GM18909 (cell line): ENCODE measurements at regions not wholly inside any gene's neighbourhood (a gene's known extent, or its start where the extent isn't known, plus 50 kb on each side); places are given as distances from the start of the nearest gene placed in this dataset.

ENCODE experiments used
- ATAC-seq: cut with Tn5 transposase; IDR thresholded peaks from one replicate; pipeline ENCODE4 v1.9.1; 2021; ENCODE audit warnings: mild to moderate bottlenecking; ENCODE audit not compliant: unreplicated experiment, poor library complexity

GRCh38 chrX:139141370-139141769 is 389.2 kb upstream of the F9 start:
- ATAC-seq: no peak

DNA sequence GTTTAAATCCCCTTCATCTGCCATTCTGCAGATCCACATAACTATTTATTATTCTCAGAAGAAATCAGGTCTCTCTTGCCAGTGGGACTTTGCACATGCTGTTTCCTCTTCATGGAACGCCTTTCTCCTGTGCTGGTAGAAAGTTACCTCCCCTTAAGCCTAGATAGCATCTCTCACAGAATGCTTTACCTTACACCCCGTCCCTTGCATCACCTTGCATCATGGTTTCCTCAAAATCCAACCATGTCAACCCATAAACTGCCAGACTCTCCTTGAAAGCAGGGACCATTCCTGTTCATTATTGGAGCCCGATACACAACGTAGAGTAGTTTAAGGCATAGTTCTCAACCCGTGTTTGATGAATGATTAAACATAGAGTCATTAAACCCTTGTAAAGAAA is 396.2 kb upstream of the F9 start:
- no peak for ATAC-seq

- peak; percentile 64 for ATAC-seq
These were observed 404.0 kb upstream of the F9 start for GRCh38 chrX:139126493-139126892.

DNA sequence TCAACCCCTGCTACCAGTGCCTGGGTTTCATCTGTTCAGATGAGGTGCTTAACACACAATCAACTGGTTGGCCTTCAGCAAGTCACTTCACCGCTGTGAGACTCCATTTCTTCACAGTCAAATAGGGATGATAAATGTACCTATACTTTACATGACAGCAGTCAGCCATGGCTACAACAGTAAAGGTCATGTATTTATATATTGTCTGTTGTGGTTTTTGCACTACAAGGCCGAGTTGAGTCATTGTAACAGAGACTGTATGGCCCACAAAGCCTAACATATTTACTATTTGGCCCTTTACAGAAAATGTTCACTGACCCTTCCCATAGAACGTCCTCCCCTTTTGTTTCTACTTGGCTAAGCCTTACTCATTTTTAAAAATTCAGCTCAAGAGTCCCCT is 404.6 kb upstream of the F9 start:
- no peak for ATAC-seq

DNA sequence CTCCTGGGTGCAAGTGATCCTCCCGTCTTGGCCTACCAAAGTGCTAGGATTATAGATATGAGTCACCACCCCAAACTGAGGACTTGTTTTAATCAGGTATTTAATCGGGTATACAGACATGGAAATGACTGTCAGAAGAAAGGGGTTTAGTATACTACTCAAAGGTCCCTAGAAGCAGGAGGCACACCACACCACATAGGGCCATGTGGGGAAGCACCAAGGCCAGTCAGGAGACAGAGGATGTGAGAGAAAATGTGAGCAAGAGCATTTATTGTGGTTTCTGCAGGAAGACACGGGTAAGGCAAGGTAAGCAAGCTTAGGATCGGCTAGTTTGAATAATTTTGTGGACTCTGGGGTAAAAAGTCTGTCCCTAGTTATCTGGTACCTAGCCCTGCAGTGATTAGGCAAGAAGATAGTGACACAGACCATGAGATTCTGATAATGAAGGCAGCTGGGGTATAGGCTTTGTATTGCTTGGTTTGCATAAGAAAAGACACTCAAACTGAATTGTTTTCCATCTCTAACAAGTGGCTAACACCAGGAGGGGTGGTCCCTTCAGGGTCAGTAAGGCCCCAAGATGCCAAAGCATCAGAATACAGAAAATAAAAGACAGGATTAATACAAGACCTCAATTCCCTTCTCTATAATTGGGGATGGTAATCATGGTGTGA is 408.8 kb upstream of the F9 start:
- ATAC-seq: no peak

DNA sequence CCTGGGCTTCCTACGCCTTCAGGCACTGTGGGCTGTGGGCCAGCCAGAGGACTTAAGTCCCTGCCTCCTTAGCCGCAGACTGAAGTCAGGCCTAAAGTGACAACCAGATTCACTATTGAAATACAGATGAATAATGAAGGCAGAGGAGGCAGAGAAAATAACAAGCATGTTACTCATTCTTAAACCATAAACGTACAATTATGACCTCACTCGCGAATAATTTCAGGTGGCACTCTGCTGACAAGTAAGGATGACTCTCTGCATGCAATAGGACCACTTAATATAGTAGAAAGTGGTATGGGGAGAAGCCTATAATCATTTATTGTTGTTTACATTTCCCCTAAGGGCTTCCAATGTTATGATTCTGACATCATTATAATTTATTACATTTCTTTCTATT is 409.2 kb upstream of the FGF13 start:
- ATAC-seq: no peak

DNA sequence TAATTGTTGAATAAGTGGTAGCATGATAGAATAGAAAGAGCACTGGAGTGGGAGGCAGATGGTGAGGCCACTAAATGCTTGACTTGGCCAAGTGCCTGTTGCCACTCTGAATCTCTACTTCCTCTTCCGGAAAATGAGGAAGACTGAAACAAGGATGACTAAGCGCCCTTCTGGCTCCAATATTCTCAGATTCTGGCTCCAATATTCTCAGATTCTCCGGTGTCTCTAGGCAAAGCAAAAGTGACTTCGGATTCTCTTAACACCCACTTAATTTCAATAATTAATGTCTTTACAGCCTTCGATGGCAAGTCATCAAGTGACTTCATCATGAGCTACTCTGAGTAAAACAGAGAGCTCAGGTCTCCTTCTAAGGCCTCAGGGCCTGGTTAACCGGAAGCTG is 402.2 kb upstream of the FGF13 start:
- ATAC-seq: no peak

DNA sequence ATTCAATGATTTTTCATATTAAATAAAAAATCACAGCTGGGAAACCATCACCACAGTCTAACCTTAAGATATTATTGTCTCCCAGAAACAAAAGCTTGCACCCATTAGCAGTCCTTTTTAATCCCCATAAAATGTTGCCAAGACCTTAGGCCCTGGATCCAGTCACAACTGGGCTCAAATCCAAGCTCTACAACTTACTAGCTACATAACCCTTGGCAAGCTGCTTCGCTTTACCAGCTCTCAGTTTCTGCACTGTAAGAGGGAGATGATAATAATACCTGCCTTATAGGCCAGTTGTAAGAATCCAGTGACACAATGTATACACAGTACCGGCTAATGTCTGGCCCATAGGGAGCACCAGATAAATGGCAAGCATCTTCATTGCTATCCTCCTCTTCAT is 400.9 kb upstream of the FGF13 start:
- no peak for ATAC-seq

- ATAC-seq: no peak
These were observed 394.6 kb upstream of the FGF13 start for GRCh38 chrX:139106069-139106468.

GRCh38 chrX:139094671-139095592 is 383.4 kb upstream of the FGF13 start:
- no peak for ATAC-seq

DNA sequence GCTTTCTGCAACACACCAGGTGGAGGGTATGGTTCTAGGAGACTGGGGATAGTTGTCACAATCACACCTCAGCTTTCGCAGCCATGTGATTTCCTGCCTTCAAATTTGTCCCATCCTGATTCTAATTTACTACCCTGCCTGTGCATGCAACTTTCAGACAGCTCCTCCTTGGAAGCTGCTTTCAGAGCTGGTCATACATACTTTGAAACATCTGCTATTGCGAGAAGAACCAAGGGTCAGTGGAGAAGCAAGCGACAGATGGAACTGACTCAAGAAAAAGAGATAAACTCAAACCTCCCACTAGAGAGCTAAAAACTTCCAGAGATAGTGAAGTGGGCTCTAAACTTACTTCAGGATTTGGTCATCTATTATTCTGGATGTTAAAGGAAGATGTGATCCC is 381.7 kb upstream of the FGF13 start:
- ATAC-seq: no peak

DNA sequence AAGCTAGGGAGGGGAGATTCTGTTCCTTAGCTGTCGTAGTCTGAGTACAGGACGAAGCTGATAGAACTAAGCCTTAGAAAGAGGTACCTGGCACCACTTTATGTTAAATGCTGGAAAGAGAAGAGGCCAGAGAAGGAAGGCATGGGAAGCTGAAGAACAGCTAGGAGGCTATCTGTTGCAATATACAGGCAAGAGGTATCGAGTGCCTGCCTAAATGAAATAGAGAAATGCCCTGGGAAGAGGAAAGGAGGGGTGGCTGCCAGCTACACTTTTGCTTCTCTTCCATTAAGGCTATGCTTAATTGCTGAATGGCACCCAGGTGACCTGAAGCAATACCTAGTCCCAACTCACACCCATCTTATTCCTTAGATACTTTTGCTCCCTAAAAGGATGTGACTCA is 380.4 kb upstream of the FGF13 start:
- ATAC-seq: no peak

DNA sequence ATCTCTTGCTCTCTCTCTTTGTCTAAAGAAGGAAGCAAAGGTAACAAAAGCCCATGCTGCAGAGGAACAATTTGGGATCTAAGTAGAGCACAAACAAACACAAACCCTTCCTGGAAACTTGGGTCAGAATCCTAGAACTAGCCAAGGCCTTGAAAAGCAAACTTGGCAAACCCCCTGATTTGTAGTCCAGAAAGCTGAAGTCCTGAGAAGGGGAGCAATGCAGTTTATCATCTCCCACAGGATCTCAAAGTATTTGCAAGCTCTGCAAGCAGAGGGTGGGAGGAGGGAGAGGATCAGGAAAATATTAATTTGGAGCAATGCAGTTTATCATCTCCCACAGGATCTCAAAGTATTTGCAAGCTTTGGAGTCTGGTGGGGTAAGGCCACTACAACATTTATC is 379.5 kb upstream of the FGF13 start:
- ATAC-seq: no peak

GRCh38 chrX:139086246-139086645 is 374.7 kb upstream of the FGF13 start:
- no peak for ATAC-seq

- ATAC-seq: no peak
These were observed 373.9 kb upstream of the FGF13 start for GRCh38 chrX:139085404-139085803.

DNA sequence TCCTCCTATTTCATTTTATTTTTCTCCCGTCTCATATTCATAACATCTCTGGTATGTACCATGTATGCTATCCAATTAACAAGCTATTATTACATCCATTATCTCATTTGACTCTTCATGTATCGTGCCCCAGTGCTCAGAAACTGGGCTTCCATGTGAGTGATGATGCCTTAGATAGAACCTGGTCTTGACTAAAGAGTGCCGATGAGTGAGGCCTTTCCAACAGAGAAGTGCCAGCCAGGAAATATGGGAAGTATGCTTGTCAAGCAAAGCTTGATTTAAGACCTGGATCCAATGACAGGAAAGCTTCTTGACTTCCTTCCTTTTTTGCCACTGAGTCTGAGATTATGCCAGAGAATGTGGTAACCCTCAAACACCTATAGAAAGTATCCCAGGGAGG is 371.7 kb upstream of the FGF13 start:
- ATAC-seq: no peak

GRCh38 chrX:139081965-139082364 is 370.4 kb upstream of the FGF13 start:
- ATAC-seq: no peak

GRCh38 chrX:139079789-139080188 is 368.3 kb upstream of the FGF13 start:
- no peak for ATAC-seq

- no peak for ATAC-seq
These were observed 367.3 kb upstream of the FGF13 start for GRCh38 chrX:139078761-139079280.

DNA sequence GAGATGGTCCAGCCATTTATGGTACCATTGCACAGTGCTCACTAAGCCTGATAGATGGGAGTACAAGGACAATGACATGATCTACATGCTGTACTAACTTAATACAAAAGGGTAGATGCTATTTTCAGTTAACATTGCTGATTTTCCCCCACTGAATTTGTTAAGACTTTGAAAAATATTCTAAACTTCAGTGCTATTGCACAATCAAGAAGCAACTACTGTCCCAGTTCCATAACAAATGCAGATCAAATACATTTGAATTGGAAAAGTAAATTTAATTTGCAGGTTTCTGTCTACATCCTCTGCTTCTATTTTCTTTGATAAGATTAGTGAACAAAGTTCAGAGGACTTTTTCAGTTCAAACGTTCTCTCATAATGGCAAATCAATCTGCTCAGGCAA is 366.8 kb upstream of the FGF13 start:
- ATAC-seq: no peak
